ENCODE measurements at regions not wholly inside any gene's neighbourhood (a gene's known extent, or its start where the extent isn't known, plus 50 kb on each side); places are given as distances from the start of the nearest gene placed in this dataset.

DNA sequence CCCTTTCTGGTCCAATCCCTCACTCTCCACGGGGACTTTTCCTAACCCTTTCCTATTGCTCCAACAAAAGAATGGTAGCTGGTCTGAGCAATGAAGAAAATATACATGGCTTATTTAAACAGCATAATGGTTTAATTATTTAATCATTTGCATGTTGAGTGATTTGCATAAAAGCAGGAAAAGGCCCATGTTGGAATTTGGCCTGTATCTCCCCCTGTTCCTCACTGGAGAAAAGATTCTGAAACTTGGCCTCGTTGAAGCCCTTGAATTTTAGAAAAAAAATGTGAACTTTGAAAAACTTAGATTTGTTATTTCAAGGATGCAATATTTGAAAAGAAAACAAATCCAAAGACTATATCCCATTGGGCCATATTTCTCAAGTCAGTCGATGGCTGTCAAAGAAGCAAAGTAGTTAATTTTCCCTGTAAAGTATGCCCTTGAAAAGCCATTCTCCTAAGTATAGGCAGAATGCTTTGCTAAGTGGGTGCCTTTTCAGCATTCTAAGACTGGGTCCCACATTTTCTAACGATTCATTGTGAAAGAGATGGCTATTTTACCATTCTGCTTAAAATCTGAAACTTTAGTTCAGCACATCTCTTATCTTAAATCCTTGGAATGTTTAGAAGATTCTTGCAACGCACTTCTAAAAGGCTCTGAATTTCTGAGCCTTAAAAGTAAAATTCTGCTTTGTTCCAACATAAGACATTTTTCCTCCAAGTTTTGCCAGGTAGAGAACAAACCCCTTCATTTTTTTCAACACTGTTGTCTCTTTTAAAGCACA is 428.8 kb downstream of the ARHGEF28 start:
- Histone ChIP-seq H3K4me3 (ENCODE audit: low read depth, low read length) (no peak overlapping the region), H3K36me3 (ENCODE audit: control insufficient read depth, insufficient read depth, low read length) (no peaks in the 10 kb centered on the region), H3K27me3 (ENCODE audit: control insufficient read depth, insufficient read depth, low read length) (no peaks in the 10 kb centered on the region)
- DNase-seq (ENCODE audit: low read depth), result no peak
- TF ChIP-seq, protein P1, sequence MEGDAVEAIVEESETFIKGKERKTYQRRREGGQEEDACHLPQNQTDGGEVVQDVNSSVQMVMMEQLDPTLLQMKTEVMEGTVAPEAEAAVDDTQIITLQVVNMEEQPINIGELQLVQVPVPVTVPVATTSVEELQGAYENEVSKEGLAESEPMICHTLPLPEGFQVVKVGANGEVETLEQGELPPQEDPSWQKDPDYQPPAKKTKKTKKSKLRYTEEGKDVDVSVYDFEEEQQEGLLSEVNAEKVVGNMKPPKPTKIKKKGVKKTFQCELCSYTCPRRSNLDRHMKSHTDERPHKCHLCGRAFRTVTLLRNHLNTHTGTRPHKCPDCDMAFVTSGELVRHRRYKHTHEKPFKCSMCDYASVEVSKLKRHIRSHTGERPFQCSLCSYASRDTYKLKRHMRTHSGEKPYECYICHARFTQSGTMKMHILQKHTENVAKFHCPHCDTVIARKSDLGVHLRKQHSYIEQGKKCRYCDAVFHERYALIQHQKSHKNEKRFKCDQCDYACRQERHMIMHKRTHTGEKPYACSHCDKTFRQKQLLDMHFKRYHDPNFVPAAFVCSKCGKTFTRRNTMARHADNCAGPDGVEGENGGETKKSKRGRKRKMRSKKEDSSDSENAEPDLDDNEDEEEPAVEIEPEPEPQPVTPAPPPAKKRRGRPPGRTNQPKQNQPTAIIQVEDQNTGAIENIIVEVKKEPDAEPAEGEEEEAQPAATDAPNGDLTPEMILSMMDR (IDR thresholded peaks at IDR 0.05; ENCODE audit: insufficient read depth, low read length, poor library complexity, severe bottlenecking), result no peak

DNA sequence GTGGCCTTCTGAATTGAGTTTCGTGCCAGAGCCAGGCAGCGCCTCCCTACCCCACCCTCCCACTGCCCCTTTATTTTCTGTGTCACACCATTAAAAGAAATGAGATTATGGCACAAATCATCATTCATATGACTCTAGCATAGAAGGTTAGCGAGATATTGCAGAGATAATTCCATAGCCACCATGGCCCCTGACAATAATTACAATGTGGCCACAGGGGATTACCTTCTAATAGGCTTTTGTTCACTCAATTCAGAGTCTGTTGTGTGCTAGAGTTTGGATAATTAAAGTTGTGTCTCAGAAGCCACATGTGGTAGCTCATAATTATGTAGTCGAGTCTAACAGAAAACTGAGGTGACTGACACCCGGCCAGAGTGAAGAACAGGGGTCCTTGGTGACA is 428.1 kb downstream of the ARHGEF28 start:
- TF ChIP-seq, protein P1 (IDR thresholded peaks at IDR 0.05; ENCODE audit: insufficient read depth, low read length, poor library complexity, severe bottlenecking), result no peak
- H3K27me3 ChIP-seq (ENCODE audit: control insufficient read depth, insufficient read depth, low read length), result no peaks in the 10 kb centered on the region
- H3K4me3 ChIP-seq (ENCODE audit: low read depth, low read length), result no peak overlapping the region
- no peak for DNase-seq (ENCODE audit: low read depth)
- no peaks in the 10 kb centered on the region for H3K36me3 ChIP-seq (ENCODE audit: control insufficient read depth, insufficient read depth, low read length)

DNA sequence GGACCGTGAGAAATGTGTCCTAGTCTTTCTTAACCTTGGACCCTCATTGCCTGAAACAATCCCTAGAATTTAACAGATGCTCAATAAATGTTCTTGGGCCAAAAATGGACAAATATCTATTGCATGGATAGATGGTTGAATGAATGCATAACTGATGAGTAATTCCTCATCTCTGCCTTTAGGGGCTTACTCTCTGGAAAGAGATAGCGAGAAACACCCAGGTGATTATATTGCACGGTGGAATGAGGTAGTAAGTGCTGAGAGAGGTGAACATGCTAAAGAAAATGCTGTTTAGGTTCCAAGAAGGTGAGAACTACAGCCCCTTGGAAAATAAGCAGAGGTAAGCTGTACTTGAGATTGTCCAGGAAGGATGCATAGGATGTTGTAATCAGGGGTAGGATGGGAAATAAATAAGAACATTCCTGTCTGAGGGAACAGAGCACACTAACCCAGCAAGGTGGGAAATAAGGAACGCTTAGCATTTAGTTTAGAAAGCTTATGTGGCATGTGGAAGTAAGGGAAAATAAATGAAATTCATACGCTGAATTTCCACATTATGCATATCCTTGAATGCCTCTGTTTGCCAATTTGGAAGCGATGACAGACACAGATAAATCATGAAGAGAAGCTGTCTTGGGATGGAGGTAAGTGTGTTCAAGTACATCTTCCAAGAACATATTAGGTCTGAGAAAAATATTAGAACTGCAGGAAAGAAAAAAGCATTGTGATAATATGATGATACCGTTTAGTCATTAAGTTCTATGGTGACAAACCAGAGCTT is 426.6 kb downstream of the ARHGEF28 start:
- Histone ChIP-seq H3K4me3 (ENCODE audit: low read depth, low read length) (no peak overlapping the region), H3K27me3 (ENCODE audit: control insufficient read depth, insufficient read depth, low read length) (no peaks in the 10 kb centered on the region), H3K36me3 (ENCODE audit: control insufficient read depth, insufficient read depth, low read length) (no peaks in the 10 kb centered on the region)
- TF ChIP-seq, protein P1 (IDR thresholded peaks at IDR 0.05; ENCODE audit: insufficient read depth, low read length, poor library complexity, severe bottlenecking), result no peak
- DNase-seq (ENCODE audit: low read depth), result no peak

DNA sequence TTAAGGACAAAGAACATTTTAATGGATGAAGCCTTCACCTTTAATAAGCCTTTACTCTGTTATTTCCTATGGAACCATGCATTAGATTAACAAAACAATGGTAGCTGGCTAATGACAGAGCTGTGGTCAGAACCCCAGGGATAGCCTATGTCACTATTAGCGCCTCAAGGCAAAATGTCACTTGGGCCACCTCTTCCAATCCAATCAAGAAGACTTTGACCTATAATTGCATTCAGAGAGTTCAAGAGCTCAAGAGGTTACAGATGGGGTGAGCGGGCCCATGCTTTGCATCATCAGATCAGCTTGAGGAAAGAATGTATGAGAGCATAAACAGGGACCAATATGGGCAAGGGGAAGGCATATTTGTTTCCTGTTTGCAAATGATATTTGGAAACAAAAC is 425.1 kb downstream of the ARHGEF28 start:
- Histone ChIP-seq H3K4me3 (ENCODE audit: low read depth, low read length) (no peak overlapping the region), H3K36me3 (ENCODE audit: control insufficient read depth, insufficient read depth, low read length) (no peaks in the 10 kb centered on the region), H3K27me3 (ENCODE audit: control insufficient read depth, insufficient read depth, low read length) (no peaks in the 10 kb centered on the region)
- TF ChIP-seq, protein P1 (IDR thresholded peaks at IDR 0.05; ENCODE audit: insufficient read depth, low read length, poor library complexity, severe bottlenecking), result no peak
- DNase-seq (ENCODE audit: low read depth), result no peak

DNA sequence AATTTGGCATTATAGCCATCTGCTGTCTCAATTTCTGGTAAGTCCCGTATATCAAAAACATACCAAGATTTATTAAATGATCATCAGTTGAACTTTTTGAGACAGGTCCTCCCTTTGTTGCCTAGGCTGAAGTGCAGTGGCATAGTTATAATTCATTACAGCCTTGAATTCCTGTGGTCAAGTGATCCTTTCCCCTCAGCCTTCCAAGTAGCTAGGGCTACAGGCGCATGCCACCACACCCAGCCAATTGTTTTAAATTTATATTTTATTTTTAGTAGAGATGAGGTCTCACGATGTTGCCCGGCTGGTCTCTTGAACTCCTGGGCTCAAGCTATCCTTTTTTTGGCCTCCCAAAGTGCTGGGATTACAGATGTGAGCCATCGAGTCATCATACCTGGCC is 418.9 kb downstream of the ARHGEF28 start:
- H3K27me3 ChIP-seq (ENCODE audit: control insufficient read depth, insufficient read depth, low read length), result no peaks in the 10 kb centered on the region
- no peaks in the 10 kb centered on the region for H3K36me3 ChIP-seq (ENCODE audit: control insufficient read depth, insufficient read depth, low read length)
- H3K4me3 ChIP-seq (ENCODE audit: low read depth, low read length), result no peak overlapping the region
- DNase-seq (ENCODE audit: low read depth), result no peak
- TF ChIP-seq, protein P1 (IDR thresholded peaks at IDR 0.05; ENCODE audit: insufficient read depth, low read length, poor library complexity, severe bottlenecking), result no peak
